PC-9 (cell line): ENCODE measurements at regions not wholly inside any gene's neighbourhood (a gene's known extent, or its start where the extent isn't known, plus 50 kb on each side); places are given as distances from the start of the nearest gene placed in this dataset.

Source experiments
- EZH2 ChIP-seq: fragments of 200-600 bp; sonication (generic); IDR thresholded peaks from 2 replicates; pipeline ENCODE4 v1.8.0; 2017; ENCODE audit warnings: antibody characterized with exemption, low read depth
- TF ChIP-seq, protein P1 (sequence below): fragments of 200-600 bp; sonication (generic); conservative IDR thresholded peaks from 2 replicates; pipeline ENCODE4 v1.6.1; 2017; ENCODE audit warnings: mixed run types, antibody characterized with exemption, mild to moderate bottlenecking, moderate library complexity

DNA sequence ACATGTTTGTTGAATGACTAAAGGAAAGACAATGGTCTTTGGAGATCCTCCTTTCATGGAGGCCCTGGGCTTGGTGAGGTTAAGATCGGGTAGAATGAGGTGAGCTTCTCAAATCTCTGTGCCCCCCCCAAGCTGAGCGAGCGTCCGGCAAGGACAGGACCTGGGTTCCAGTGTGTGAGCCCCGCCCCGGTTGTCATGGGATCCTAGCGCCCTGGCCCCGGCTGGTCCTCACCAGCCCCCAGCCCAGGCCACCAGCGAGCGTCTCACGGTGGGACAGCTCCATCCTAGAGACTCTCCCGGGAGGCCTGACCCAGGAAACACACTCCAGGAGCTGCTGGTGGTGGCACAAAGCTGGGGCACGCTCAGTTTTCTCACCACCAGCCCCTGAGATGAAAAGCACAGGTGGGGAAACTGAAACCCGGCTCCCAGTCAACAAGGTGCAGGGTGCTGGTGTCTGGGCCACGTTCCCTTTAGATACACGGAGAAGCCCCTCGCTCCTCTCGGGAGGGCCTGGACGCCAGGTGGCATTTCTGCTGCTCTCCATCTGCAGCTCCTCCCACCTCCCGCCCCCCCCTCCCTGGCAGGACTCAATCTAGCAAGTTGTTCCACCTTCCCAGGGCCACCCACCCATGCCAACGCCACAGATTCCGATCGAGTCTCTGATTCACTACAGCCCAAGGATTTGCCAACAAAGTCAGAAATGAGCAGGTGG is 131.3 kb upstream of the PPP1R26 start:
- TF ChIP-seq, protein P1, sequence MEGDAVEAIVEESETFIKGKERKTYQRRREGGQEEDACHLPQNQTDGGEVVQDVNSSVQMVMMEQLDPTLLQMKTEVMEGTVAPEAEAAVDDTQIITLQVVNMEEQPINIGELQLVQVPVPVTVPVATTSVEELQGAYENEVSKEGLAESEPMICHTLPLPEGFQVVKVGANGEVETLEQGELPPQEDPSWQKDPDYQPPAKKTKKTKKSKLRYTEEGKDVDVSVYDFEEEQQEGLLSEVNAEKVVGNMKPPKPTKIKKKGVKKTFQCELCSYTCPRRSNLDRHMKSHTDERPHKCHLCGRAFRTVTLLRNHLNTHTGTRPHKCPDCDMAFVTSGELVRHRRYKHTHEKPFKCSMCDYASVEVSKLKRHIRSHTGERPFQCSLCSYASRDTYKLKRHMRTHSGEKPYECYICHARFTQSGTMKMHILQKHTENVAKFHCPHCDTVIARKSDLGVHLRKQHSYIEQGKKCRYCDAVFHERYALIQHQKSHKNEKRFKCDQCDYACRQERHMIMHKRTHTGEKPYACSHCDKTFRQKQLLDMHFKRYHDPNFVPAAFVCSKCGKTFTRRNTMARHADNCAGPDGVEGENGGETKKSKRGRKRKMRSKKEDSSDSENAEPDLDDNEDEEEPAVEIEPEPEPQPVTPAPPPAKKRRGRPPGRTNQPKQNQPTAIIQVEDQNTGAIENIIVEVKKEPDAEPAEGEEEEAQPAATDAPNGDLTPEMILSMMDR = no peak
- no peak for TF ChIP-seq EZH2
